HEK293T (cell line): ENCODE measurements at regions not wholly inside any gene's neighbourhood (a gene's known extent, or its start where the extent isn't known, plus 50 kb on each side); places are given as distances from the start of the nearest gene placed in this dataset.
A peak's percentile ranks its signal among the peaks of the same experiment; 100 is the strongest.

Experiments used
- CTCF ChIA-PET: fragments of 350-600 bp; formaldehyde crosslinking; extraction: SDS; loops from one replicate; lab custom pipeline; 2021; ENCODE audit warnings: antibody characterized with exemption, inconsistent platforms; lab: Yijun Ruan, JAX
- POLR2A ChIA-PET: fragments of 350-600 bp; formaldehyde crosslinking; extraction: SDS; loops from one replicate; lab custom pipeline; 2020; ENCODE audit warnings: antibody characterized with exemption, inconsistent platforms; lab: Yijun Ruan, JAX
- DNase-seq: peaks from one replicate; pipeline ENCODE4 v3.0.0; 2012; ENCODE audit warnings: mixed read lengths; ENCODE audit errors: extremely low spot score
- ARNT ChIP-seq: fragments of 450-650 bp; IDR thresholded peaks from 2 replicates; pipeline ENCODE4 v1.6.1; 2017; ENCODE audit warnings: mild to moderate bottlenecking
- BHLHE40 ChIP-seq: fragments of 450-650 bp; IDR thresholded peaks from 2 replicates; pipeline ENCODE4 v1.6.1; 2016; ENCODE audit warnings: mild to moderate bottlenecking, moderate library complexity, borderline replicate concordance
- CTBP1 ChIP-seq: fragments of 450-650 bp; IDR thresholded peaks from 2 replicates; pipeline ENCODE4 v1.6.1; 2016; ENCODE audit warnings: borderline replicate concordance
- ELF4 ChIP-seq: fragments of 450-650 bp; IDR thresholded peaks from 2 replicates; pipeline ENCODE4 v1.6.1; 2017; ENCODE audit warnings: antibody characterized with exemption
- FOXA1 ChIP-seq: fragments of 450-650 bp; IDR thresholded peaks from 2 replicates; pipeline ENCODE4 v1.6.1; 2016; ENCODE audit warnings: mild to moderate bottlenecking
- FOXK2 ChIP-seq: fragments of 450-650 bp; IDR thresholded peaks from 2 replicates; pipeline ENCODE4 v1.6.1; 2016; ENCODE audit warnings: mild to moderate bottlenecking
- FOXM1 ChIP-seq: fragments of 450-650 bp; IDR thresholded peaks from 2 replicates; pipeline ENCODE4 v1.6.1; 2017; ENCODE audit warnings: mild to moderate bottlenecking, borderline replicate concordance
- HDGF ChIP-seq: fragments of 450-650 bp; IDR thresholded peaks from 2 replicates; pipeline ENCODE4 v1.6.1; 2017; ENCODE audit warnings: antibody characterized with exemption, borderline replicate concordance
- L3MBTL2 ChIP-seq: fragments of 450-650 bp; conservative IDR thresholded peaks from 2 replicates; pipeline ENCODE4 v1.6.1; 2016; ENCODE audit warnings: mild to moderate bottlenecking
- LEF1 ChIP-seq: fragments of 450-650 bp; IDR thresholded peaks from 2 replicates; pipeline ENCODE4 v1.6.1; 2017; ENCODE audit warnings: mild to moderate bottlenecking, borderline replicate concordance
- NFRKB ChIP-seq: fragments of 450-650 bp; IDR thresholded peaks from 2 replicates; pipeline ENCODE4 v1.6.1; 2016; ENCODE audit warnings: mild to moderate bottlenecking, moderate library complexity
- PKNOX1 ChIP-seq: fragments of 450-650 bp; IDR thresholded peaks from 2 replicates; pipeline ENCODE4 v1.6.1; 2016
- SP1 ChIP-seq: fragments of 450-650 bp; IDR thresholded peaks from 2 replicates; pipeline ENCODE4 v1.6.1; 2017
- SUZ12 ChIP-seq: fragments of 450-650 bp; IDR thresholded peaks from 2 replicates; pipeline ENCODE4 v1.6.1; 2016; ENCODE audit warnings: mild to moderate bottlenecking
- TARDBP ChIP-seq: fragments of 450-650 bp; IDR thresholded peaks from 2 replicates; pipeline ENCODE4 v1.6.1; 2016
- ZNF384 ChIP-seq: fragments of 450-650 bp; IDR thresholded peaks from 2 replicates; pipeline ENCODE4 v1.6.1; 2016

GRCh38 chr1:223016381-223016780 is 126.7 kb downstream of the TLR5 start:
- POLR2A ChIA-PET: no interaction called here

GRCh38 chr1:223016890-223017289 is 126.2 kb downstream of the TLR5 start:
- ChIA-PET CTCF (no interaction called here), POLR2A (no interaction called here)
- TF ChIP-seq FOXA1: no peak
- TF ChIP-seq FOXK2: no peak
- no peak for TF ChIP-seq NFRKB
- TF ChIP-seq TARDBP: no peak
- TF ChIP-seq CTBP1: no peak
- TF ChIP-seq ELF4: no peak
- TF ChIP-seq BHLHE40: no peak
- DNase-seq: no peak

More at GRCh38 chr1:223016381-223016780, 126.7 kb downstream of the TLR5 start:
- CTCF ChIA-PET: no interaction called here
- TF ChIP-seq ELF4: no peak
- no peak for DNase-seq

- DNase-seq: no peak
- no peak for TF ChIP-seq CTBP1
- no peak for TF ChIP-seq ELF4
- no peak for TF ChIP-seq SP1
- no peak for TF ChIP-seq ARNT
- TF ChIP-seq ZNF384: no peak
- TF ChIP-seq L3MBTL2: no peak
- TF ChIP-seq FOXA1: no peak
- TF ChIP-seq SUZ12: no peak
- TF ChIP-seq FOXM1: no peak
- TF ChIP-seq PKNOX1: no peak
- TF ChIP-seq NFRKB: no peak
- no peak for TF ChIP-seq LEF1
- no peak for TF ChIP-seq BHLHE40
- TF ChIP-seq TARDBP: no peak
- no peak for TF ChIP-seq HDGF
- no peak for TF ChIP-seq FOXK2
- POLR2A ChIA-PET: no interaction called here
- CTCF ChIA-PET: no interaction called here
Observed at GRCh38 chr1:223017291-223017690, 125.8 kb downstream of the TLR5 start.

DNA sequence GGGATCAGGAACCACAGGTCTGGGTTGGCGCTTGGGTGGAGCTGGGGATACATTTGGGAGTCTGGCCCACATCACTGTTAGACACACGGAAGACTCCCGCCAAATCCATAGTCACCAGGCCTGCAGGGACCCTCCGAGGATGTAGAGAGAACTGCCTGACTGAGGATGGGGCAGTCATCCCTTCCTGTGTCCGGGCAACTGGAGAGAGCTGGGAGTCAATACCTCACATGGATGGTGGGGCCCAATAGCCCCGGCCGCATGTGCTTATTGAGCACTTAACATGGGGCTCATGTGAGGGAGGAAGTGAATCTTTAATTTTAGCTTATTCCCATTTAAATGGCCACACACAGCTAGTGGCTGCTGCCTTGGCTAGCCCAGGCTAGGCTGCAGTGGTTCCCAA is 124.5 kb downstream of the TLR5 start:
- TF ChIP-seq TARDBP (no peak), FOXK2 (no peak), SUZ12 (no peak), FOXA1 (no peak)
- POLR2A ChIA-PET: no interaction called here
- DNase-seq: no peak
- CTCF ChIA-PET: no interaction called here

GRCh38 chr1:223019256-223019655 is 123.8 kb downstream of the TLR5 start:
- no peak for DNase-seq
- ChIA-PET POLR2A (no interaction called here), CTCF (no interaction called here)
- TF ChIP-seq LEF1: no peak
- TF ChIP-seq PKNOX1: no peak
- TF ChIP-seq FOXK2: no peak
- TF ChIP-seq ARNT: no peak
- no peak for TF ChIP-seq HDGF
- TF ChIP-seq TARDBP: no peak
- no peak for TF ChIP-seq FOXA1
- no peak for TF ChIP-seq ZNF384

DNA sequence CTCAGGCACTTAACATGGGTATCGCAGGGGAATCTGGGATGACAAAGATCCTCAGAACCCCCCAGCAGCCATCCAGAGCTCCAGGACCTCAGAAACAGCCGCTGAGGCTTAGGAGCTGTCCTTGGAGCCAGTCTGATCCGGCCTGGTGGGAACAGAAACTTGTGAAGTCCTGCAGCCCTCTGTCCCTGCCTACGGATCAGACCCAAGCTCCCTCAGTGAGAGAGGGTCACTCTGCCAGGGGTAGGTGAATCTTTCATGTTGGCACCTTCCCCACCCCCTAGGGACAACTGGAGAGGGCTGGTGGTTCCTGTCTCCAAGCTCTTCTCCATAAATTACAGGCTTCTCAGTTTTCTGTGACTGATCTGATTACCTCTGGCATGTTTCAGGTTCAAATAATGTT is 122.3 kb downstream of the TLR5 start:
- no peak for TF ChIP-seq ELF4
- no peak for TF ChIP-seq ZNF384
- ChIA-PET POLR2A (no interaction called here), CTCF (no interaction called here)
- DNase-seq: no peak

DNA sequence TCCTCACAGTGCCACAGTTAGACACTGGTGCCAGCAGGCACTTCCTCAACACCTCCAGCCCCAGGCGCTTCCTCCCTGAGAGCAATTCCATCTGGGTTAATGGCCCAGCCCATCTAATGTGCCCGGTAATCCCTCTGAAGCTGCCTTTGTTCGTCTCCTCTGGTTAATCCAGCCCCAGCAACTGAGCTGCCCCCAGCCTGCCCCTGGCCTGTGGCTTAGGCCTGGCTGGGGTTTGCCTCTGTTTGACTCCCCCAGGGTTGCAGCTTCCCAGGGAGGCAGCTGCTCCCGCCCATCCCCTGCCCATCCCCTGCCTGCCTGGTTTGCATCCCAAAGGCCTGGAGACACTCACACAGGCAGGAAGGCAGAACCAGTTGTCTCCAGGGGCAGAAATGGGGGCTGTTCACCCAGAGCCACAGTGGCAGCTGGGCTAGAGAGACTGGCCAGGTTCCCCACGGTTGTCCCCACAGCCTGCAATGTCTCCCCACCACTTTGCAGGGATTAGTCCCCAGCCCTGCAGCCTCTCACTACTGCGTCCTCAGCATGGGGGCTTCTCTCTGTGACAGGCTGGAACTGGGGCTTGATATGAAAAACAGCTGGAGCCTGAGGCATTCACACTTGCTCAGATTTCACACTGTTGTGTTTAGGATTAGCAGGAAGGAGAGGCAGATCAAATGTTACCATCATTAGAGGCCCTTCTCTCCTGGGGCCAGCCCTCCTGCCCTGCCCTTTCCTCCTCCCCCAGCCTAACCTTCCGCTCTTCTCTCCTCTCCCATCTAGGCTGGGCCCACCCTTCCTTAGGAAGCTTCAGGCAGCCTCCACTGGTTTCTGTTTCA is 120.2 kb downstream of the TLR5 start:
- POLR2A ChIA-PET: interaction anchor here (1.1 kb wide), 1 partner anchor 209 kb away, joined by 3 read pairs; no protein-coding TSS in a partner anchor
- TF ChIP-seq ARNT (no peak), CTBP1 (peak; percentile 57; the same call in 1 of the 2 replicates), ZNF384 (no peak), PKNOX1 (peak; percentile 70), TARDBP (no peak), NFRKB (no peak), FOXA1 (no peak), LEF1 (no peak), ELF4 (no peak)
- DNase-seq: peak; percentile 48
- CTCF ChIA-PET: interaction anchor here (0.6 kb wide), 1 partner anchor 19 kb away, joined by 7 read pairs; no protein-coding TSS in a partner anchor
